Left ventricle myocardium superior (tissue), 1 donor: ENCODE measurements at regions not wholly inside any gene's neighbourhood (a gene's known extent, or its start where the extent isn't known, plus 50 kb on each side); places are given as distances from the start of the nearest gene placed in this dataset.
A peak's percentile ranks its signal among the peaks of the same experiment; 100 is the strongest.

Experiments
- ATAC-seq: fragments of 200-7000 bp; cut with Tn5 transposase; one replicate; pipeline ENCODE4 v1.9.1; 2020; ENCODE audit warnings: mild to moderate bottlenecking, moderate library complexity
- DNase-seq: peaks from one replicate; pipeline ENCODE4 v3.0.0-alpha.2; 2020
- intact Hi-C: fragments of 100-400 bp; cut with micrococcal nuclease; formaldehyde crosslinking; loops from one replicate; pipeline ENCODE4 v1.11.0; 2022
- donor health status: DM: no; HTN: yes; CAD: no; lungs with severe emphysema.

- no peak for ATAC-seq
- intact Hi-C loops, result no loop called here
- no peak for DNase-seq
Measured at GRCh38 chr20:7022597-7022996, 255.1 kb downstream of the BMP2 start.

- intact Hi-C loops, result no loop called here
- no peak for ATAC-seq
- no peak for DNase-seq
Measured at GRCh38 chr20:7025635-7026034, 258.1 kb downstream of the BMP2 start.

GRCh38 chr20:7029019-7029418 lies 261.5 kb downstream of the BMP2 start:
- ATAC-seq, result no peak
- intact Hi-C loops, result no loop called here
- DNase-seq, result no peak

DNA sequence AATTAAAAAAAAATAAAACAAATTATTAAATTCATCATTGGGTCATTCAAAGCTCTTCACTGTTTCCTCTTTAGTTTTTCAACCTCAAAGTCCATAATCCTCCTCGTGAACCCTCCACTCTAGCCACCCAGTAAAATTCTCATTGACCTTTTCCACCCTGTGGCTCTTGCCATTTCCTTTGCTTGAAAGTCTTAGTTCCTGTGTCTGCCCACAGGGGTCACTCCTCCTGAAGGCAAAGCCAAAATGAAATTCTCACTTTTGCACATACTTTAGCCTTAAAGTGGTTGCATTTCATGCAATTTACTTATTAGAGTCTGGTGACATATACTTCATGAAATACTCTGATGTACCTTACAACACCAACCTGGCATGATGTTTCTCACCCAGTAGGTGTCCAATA lies 263.7 kb downstream of the BMP2 start:
- no peak for ATAC-seq
- DNase-seq, result no peak
- intact Hi-C loops, result no loop called here

- no peak for ATAC-seq
- no peak for DNase-seq
- intact Hi-C loops, result no loop called here
Measured at GRCh38 chr20:7038029-7038428, 270.5 kb downstream of the BMP2 start.

DNA sequence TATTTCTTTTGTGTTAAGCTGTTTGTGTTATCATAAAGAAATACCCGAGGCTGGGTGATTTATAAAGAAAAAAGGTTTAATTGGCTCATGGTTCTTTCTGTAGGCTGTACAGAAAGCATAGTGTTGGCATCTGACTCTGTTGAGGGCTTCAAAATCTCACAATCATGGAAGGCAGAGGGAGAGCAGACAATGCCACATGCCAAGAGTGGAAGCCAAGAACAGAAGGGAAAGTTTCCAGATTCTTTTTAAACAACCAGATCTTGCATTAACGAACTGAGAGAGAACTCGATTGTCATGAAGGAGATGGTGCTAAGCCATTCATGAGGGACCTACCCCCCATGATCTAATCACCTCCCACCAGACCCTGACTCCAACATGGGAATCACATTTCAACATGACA lies 290.1 kb downstream of the BMP2 start:
- intact Hi-C loops, result no loop called here
- no peak for DNase-seq
- no peak for ATAC-seq

- DNase-seq, result no peak
- ATAC-seq, result no peak
- intact Hi-C loops, result no loop called here
Measured at GRCh38 chr20:7078804-7079203, 311.3 kb downstream of the BMP2 start.

GRCh38 chr20:7080472-7080871 lies 313.0 kb downstream of the BMP2 start:
- DNase-seq (no peak), ATAC-seq (no peak)
- intact Hi-C loops, result no loop called here

- no peak for ATAC-seq
- intact Hi-C loops, result no loop called here
- no peak for DNase-seq
Measured at GRCh38 chr20:7085467-7085866, 318.0 kb downstream of the BMP2 start.

DNA sequence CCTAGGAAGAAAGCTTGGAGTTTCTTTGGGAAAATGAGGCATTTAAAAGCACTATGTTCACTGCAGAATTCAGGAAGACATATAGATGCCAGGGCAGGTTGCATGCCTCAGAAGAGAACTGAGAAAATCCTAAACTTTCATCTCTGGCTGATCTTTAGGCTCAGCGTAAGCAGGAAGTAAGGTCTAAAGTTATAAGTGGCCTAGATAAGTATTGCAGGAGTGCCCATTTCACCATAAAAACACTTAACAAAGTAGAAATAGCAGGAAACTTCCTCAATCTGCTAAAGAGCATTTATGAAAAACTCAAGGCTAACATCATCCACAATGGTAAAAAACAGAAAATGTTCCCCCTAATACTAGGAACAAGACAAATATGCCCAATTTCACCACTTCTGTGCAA lies 320.3 kb downstream of the BMP2 start:
- no peak for ATAC-seq
- intact Hi-C loops, result no loop called here
- no peak for DNase-seq

GRCh38 chr20:7090001-7090400 lies 322.5 kb downstream of the BMP2 start:
- ATAC-seq (no peak), DNase-seq (no peak)
- intact Hi-C loops, result no loop called here

DNA sequence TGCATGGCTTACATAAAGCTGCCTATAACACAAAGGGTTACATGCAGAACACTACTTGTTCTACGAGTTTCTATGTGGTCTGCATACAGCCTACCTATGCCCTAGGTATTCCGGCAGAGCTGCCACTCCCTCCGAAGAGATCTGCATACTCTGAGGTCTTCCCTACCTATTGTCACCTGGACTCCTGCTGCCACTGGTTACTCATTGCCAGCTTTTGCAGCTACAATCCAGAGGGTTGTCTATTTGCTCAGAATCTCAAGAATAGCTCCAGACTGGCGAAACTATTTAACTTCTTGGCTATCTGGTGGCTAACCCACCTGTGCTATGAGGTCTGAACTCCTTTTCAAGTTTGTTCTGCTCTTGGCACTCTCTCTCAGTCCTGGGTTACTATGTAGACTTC lies 323.3 kb downstream of the BMP2 start:
- intact Hi-C loops, result no loop called here
- ATAC-seq (no peak), DNase-seq (no peak)

DNA sequence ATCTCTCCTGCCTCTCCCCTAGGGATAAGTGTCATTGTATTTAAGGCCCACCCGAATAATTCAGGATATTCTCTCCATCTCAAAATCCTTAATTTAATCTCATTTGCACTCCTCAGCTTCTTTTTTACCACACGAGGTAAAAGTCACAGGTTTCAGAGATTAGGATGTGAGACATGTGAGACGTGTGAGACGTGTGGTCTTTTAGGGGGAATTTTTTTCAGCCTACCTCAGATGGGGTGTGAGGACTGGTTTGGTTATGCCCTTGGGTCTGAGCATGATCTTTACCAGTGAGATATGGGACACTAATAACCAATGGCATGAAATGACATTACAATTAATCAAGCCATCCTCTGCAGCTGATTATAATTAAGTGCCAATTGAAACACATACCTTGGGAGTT lies 324.2 kb downstream of the BMP2 start:
- DNase-seq (no peak), ATAC-seq (no peak)
- intact Hi-C loops, result no loop called here

DNA sequence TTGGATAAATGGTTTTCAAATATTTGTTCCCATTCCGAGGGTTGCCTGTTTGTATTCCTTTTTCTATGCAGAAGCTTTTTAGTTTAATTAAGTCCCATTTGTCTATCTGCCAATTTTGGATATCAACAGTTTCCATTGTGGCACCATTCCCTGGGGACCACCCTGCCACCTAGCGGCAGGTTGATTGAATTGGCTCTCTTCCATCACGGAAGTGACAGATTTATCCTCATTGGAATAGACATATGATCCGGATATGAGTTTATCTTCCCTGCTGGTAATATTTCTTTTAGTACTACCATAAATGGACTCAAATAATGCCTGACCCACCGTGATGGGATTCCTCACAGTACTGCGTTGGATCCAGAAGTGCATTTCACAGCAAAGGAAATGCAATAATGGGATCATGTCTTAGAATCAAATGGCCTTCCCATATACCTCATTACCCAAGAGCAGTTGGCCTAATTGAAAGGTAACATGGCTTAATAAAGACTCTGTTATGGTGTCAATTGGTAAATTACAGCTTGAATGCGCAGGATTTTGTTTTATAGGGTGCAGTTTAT lies 327.0 kb downstream of the BMP2 start:
- no peak for DNase-seq
- no peak for ATAC-seq
- intact Hi-C loops, result no loop called here

- ATAC-seq (no peak), DNase-seq (no peak)
- intact Hi-C loops, result no loop called here
Measured at GRCh38 chr20:7106910-7107309, 339.4 kb downstream of the BMP2 start.

DNA sequence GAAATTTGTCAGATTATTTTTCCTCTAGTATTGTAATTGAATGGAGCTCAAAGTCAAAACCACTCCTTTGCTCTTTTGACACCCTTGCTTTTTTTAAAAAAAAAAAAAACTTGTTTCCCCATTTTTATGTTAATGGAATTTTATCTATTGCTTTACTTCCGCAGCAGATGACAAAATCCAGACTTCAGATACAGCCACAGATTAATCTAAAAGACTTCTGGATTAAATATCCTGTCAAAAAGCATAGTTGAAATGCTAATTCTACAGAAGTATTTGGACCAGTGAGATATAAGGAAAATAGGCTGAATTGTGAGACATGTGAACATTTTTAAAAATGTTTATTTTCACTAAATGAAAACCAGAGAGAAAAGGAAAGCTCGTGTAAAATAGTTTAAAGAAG lies 341.4 kb downstream of the BMP2 start:
- DNase-seq (no peak), ATAC-seq (no peak)
- intact Hi-C loops, result no loop called here

DNA sequence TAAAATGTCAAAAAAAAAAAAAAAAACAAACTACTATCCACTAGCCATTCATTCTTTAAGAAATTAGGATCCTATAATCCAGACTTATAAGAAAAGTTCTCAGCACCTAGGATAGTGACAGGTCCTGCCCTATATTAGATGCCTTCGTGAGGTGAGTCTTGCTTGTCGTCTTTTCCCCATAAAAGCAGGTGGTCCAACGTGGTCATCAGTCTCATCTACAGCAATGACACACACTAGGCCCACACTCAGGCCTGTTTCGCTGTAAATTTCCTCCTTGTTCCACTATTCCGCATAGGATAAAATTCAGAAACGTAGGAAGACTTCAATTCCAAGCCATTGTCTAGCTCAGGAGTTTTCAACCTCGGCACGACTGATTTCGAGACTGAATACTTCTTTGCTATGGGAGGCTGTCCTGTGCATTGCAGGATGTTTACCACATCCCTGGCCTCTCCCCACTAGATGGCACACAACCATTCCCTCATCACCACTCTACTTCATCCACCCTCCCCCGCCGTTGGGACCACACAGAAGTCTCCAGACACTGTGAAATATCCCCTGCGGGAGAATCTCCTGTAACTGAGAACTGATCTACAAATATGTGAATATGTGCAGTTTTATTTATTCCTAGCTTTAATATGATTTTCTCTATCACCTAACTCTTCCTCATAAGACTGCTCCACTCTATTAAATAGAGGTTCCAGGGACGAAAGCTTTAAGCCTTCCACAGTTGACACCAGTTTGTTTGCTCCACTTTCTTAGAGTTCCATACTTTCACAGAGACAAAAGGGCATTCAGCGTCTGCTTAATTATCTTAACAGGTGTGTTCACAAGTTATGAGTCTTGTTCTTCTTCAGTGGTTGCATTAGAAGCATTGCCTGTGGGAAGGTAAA lies 346.3 kb downstream of the BMP2 start:
- intact Hi-C loops, result loop anchor here (5.0 kb wide), 2 partner anchors 48 to 168 kb away; no protein-coding TSS in a partner anchor
- peak; percentile 98 for ATAC-seq

GRCh38 chr20:7123457-7123856 lies 356.0 kb downstream of the BMP2 start:
- DNase-seq (peak; percentile 42), ATAC-seq (peak; percentile 99)
- intact Hi-C loops, result no loop called here

More for the DNA sequence above, 346.3 kb downstream of the BMP2 start:
- peak; percentile 57 for DNase-seq

DNA sequence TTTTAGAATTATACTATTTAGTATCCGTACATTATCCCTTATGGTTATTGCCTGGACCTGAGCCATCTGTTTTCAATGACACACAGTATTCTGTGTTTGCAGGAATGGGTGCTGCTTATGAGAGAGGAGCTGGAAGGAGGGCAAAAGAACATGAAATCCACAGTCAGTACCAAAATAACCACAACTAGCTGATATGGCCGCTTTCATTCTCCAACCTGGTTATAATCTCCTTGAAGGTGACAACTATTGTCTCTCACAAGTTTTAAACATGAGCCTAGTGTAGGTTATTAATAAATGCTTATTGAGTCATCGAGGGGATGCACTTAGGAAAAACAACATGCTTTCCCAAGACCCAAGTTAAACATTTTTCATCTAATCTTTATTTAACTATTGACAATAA lies 356.6 kb downstream of the BMP2 start:
- intact Hi-C loops, result no loop called here
- DNase-seq (no peak), ATAC-seq (peak; percentile 91)

- intact Hi-C loops, result no loop called here
- ATAC-seq, result no peak
- DNase-seq, result no peak
Measured at GRCh38 chr20:7136886-7137285, 369.4 kb downstream of the BMP2 start.
